Neural progenitor cell (in vitro differentiated cells): ENCODE measurements at regions not wholly inside any gene's neighbourhood (a gene's known extent, or its start where the extent isn't known, plus 50 kb on each side); places are given as distances from the start of the nearest gene placed in this dataset.

ENCODE experiments used
- EZH2 ChIP-seq: fragments of 200-600 bp; sonication (generic); IDR thresholded peaks from 2 replicates; pipeline ENCODE4 v1.6.1; 2017; ENCODE audit warnings: antibody characterized with exemption, mild to moderate bottlenecking, moderate library complexity
- EZH2phosphoT487 ChIP-seq: fragments of 200-600 bp; sonication (generic); IDR thresholded peaks from 2 replicates; pipeline ENCODE4 v1.6.1; 2017; ENCODE audit warnings: antibody characterized with exemption
- TF ChIP-seq, protein P1 (sequence below): fragments of 200-600 bp; sonication (generic); IDR thresholded peaks from 2 replicates; pipeline ENCODE4 v1.5.1; 2017; ENCODE audit warnings: antibody characterized with exemption, mild to moderate bottlenecking

DNA sequence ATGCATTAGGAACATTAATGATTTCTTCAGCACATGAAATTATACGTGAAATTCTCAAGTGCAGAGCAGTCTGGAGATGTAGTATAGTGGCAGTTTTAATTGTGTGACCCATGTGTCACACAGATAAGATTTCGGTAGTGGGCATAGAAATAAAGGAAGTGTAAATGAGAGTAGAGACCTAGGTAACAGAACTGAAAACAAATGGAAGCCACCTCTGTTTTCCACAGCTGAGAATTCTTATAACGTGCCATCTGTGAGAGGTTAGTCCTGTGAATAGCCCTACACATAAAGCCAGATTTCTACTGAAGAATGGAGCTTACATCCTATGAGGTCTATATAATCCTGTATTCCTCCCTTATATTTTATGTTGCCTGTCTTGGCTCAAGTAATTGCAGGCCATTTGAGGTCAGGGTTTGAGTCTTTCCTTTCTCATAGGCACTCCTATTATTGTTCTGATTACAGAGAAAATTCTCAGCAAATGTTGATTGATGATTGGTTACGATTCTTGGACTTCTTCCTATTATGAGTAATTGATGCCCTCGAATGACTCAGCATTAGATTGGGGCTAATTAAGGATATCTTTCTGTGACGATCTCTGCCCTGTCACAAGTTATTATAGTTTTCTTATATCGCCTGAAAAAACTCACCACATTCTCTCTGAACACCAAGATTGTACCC is 258.2 kb downstream of the KIF20B start:
- TF ChIP-seq, protein P1, sequence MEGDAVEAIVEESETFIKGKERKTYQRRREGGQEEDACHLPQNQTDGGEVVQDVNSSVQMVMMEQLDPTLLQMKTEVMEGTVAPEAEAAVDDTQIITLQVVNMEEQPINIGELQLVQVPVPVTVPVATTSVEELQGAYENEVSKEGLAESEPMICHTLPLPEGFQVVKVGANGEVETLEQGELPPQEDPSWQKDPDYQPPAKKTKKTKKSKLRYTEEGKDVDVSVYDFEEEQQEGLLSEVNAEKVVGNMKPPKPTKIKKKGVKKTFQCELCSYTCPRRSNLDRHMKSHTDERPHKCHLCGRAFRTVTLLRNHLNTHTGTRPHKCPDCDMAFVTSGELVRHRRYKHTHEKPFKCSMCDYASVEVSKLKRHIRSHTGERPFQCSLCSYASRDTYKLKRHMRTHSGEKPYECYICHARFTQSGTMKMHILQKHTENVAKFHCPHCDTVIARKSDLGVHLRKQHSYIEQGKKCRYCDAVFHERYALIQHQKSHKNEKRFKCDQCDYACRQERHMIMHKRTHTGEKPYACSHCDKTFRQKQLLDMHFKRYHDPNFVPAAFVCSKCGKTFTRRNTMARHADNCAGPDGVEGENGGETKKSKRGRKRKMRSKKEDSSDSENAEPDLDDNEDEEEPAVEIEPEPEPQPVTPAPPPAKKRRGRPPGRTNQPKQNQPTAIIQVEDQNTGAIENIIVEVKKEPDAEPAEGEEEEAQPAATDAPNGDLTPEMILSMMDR, result no peak
- TF ChIP-seq EZH2, result no peak
- no peak for TF ChIP-seq EZH2phosphoT487
